Myocyte (in vitro differentiated cells): ENCODE measurements at regions not wholly inside any gene's neighbourhood (a gene's known extent, or its start where the extent isn't known, plus 50 kb on each side); places are given as distances from the start of the nearest gene placed in this dataset.

Experiments
- DNase-seq: peaks from one replicate; pipeline ENCODE4 v3.0.0-alpha.2; 2012; ENCODE audit warnings: low read depth

GRCh38 chr16:8375232-8375587 lies 215.1 kb downstream of the TMEM114 start:
- DNase-seq, result no peak

DNA sequence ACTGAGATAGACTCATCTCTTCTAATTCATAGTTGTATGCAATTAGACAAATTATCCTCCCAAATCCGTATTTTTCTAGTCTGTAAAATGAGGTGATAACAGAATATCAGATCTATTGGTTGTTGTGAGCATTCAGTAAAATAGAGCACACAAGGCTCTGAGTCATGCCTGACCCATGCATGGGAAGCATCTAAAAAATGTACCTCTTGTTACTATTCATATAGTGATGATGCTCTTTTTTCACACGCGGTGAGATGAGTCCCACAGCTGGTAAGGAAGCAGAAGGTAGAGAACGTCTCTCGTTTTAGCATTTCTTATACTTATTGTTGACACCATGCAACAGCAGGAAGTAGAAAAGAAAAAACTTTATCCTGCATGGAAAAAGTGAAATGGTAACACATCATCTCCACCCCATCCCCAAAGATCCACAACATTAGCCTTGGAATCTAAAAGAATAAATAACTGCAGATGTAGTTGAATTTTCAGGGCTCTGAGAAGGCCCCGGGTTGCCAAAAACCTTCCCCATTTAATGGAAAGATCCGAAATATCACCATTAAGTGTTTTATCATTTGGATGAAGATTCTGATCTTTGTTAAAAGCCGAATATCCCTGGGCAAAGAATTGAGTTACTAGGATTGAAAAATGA lies 215.6 kb downstream of the TMEM114 start:
- no peak for DNase-seq

DNA sequence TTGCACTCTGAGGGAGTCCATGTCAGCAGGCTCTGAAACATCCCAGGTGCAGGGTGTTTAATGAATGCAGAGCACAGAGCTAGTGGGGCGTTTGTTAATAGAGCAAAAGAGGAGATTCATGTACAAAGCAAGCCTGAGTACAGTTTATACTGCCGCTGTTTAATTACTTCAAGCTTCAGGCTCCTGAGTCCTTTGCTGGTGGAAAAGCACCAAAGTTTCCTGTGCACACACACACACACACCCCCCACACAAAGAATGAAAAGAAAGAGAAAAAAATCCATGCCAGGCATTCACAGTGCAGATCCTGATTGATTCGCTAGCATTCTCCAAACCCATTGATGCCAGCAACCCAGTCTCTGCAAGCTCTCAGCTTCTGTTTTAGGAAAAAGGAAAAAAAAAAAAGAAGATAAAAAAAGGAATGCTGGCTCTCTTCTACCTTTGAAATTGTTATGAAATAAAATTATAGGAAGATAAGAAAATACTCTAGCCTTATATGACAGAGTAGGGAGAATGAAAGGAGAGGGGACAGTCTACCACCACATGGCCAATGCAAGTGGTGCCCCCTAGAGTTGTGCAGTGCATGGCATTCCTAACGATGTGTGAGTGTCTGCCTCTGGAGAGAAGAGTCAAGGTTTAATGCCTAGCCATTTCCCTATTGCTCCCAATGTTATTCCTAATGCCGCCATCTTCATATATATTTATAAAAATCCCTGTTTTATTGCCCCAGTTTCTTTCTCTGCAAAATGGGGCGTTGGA lies 216.5 kb downstream of the TMEM114 start:
- DNase-seq, result no peak

DNA sequence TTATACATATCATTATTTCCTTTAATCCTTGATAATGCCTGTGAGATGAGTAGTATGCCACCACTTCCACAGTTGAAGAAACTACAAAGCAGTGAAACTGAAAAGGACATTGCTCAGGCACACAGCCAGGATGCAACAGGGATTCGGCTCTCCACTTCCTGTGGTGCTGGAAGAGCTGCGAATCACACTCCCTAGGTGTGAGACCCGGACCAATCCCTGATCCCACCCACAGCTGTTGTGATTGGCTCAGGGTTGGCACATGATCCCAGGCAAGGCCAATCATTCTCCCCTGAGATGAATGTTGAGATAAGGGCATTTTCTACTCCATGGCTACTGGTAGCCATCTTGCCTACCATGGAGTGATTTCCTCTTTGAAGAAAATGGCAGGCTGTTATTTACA lies 218.2 kb downstream of the TMEM114 start:
- DNase-seq, result no peak

- no peak for DNase-seq
Measured at GRCh38 chr16:8370374-8371270, 219.7 kb downstream of the TMEM114 start.

DNA sequence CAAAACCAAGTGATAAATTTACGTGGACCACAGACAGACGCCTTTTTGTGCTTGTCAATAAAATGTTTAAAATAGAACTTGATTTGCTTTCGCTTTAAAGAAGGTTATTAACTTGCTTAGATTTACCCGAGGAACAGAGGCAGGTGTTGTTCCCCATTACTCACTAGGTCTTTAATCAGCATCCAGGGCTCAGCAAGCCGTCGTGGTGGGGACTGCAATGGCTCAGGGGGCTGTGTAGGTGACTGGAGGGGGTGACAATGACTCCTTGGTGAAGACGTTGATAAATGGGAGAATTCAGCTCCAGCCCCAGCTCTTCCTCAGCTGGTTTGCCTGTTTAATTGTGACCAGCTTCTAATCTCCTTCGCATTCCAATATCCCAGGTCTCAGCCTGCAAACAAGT lies 231.4 kb downstream of the TMEM114 start:
- no peak for DNase-seq

DNA sequence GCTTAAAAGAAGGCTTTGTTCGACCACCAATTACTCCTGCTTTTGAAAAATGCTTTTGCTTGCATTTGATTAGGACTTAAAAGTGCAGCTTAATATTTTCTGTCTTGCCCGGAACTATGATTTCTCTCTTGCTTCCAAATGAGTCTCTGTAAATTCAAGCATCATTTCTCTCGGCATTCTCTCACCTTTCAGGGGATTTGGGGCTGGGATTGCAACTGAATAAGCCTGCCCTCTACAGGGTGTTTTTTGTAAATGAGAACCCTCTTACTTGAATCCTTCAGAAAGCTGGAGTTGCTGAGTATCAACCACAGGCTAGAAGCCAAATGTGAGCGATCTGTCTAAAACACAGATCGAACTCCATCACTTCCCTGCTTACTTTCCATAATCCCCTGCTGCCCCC lies 234.6 kb downstream of the TMEM114 start:
- DNase-seq, result no peak

- DNase-seq, result peak; percentile 1
Measured at GRCh38 chr16:8346294-8346693, 244.0 kb downstream of the TMEM114 start.

DNA sequence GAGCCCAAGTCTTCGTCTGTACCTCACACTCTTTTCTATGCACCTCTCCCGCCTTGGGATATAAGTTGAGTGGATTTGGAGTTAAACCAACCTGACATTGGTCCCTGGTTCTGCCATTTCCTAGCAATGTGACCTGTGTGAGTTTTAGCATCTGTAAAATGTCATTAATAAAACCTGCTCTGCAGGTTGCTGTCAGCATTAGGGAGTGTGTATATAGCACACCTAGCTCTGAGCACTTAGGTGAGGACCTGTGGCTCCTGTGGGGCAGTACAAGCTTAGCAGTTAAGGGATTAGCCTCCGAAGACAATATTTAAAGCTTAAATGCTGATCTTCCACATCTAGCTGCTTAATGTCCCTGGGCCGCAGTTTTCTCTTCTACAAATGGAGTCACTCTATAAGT lies 248.0 kb downstream of the TMEM114 start:
- DNase-seq, result no peak

GRCh38 chr16:8330761-8331160 lies 259.6 kb downstream of the TMEM114 start:
- no peak for DNase-seq

DNA sequence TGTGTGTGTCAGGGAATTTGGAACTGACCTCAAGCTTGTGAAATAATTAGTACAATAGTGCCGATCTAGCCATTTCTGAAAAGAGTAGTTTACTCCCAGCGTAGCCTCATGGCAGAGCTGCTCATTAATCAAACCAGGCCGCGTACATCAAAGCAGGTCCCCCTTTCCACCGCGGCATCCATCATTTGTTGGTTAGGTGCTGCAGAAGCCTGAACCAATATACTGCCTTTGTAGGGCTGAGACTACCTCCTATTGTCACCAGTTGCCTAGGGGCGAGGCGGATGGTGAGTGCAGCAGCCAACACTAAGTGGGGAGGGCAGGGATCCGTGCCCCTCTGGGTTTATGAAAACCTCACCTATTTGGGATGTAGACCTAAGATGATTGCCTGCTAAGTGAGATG lies 264.1 kb downstream of the TMEM114 start:
- no peak for DNase-seq

DNA sequence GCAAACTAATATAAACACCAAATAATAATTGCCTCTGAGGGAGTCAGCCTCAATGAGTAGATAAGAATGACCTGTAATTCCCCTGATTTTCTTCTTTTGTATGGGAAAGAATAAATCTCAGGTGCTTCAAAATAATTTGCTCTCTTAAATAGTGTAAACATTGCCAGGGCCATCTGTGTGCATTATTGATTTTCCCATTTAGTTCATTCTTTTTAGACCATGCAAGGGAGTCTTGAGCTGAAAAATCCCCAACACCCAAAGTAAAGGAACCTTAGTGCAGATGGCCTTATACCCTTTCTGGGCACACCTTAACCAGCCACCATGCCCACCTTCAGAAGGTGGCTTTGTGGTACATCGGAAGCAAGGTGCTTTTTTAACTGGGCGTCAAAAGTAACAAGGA lies 267.2 kb downstream of the TMEM114 start:
- no peak for DNase-seq

GRCh38 chr16:8320131-8320530 lies 270.2 kb downstream of the TMEM114 start:
- DNase-seq, result no peak

- DNase-seq, result no peak
Measured at GRCh38 chr16:8310816-8311215, 279.5 kb downstream of the TMEM114 start.

DNA sequence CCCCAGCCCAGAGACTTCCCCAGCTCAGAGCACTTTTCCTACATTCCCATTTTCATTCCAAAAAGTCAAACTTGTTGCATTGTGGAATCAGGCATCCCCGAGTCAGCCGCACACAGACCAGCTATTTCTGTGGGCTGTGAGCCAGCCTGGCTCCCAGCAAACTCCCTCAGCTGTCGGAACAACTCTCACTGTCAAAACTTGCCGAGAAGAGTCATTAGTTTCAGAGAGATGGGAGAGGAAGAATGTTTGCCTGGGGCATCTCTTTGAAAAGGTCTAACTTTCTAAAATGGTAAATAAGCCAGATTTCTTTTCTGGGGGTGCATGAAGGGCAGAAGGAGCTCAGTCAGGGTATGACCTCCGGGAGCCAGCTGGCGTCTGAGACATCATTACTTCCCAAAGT lies 280.0 kb downstream of the TMEM114 start:
- DNase-seq, result peak; percentile 1

DNA sequence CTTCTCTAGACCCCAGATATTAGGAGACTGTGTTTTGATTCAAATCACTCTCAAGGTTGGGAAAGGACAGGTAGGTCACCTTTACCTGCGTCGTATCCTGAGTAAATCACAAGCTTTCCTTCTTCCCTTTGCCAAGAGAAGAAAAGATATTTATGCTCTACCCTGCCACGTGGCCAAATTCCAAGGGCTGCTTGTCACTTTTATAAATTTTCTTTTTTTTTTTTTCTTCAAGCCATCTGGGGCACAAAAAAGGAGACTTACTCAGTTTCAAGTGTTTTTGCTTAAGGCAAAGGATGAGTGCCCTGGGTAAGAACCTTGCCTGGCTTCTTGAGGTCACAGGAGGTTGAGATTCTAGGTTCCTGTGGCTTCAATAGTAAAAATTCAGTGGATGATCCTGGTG lies 285.1 kb downstream of the TMEM114 start:
- no peak for DNase-seq

DNA sequence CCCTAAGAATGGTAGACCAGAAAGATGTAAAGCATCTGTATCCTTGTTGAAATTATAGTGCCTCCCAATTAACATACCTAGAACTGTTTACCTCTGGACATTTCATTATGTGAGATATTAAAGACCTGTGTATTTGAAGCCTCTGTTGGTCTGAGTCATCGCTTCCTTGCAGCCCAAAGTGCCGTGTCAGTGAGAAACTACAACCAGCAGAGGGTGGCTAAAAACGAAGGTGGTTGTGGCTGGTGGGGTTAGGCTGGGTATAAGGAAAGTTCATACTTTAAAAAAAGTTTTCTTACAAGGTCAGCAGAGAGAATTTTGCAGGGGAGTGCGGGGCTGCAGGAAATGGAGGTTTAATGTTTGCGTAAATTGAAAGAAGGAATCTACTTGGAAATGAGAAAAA lies 290.7 kb downstream of the TMEM114 start:
- DNase-seq, result no peak

GRCh38 chr16:8295513-8296237 lies 294.6 kb downstream of the TMEM114 start:
- no peak for DNase-seq

DNA sequence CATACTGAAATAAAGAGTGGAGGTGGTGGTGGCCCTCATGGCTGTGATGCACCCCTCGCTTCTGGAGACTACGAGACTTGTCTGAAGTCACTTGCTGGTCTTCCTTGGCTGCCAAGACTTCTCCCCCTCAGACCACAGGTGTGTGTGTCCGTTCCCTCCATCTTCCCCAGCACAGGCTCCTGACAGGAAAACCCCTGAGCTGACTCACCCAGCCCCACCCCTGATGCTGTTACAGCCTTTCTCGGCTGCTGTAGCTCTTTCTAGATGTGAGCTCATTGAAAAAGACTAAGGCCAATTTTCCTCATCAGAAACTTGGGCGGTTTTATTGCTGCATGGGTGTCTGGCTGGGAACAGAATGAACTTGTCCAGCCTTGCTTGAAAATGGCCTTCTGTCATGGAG lies 296.9 kb downstream of the TMEM114 start:
- DNase-seq, result no peak

- no peak for DNase-seq
Measured at GRCh38 chr16:8292271-8292670, 298.0 kb downstream of the TMEM114 start.

GRCh38 chr16:8286348-8286747 lies 304.0 kb downstream of the TMEM114 start:
- no peak for DNase-seq

- DNase-seq, result no peak
Measured at GRCh38 chr16:8283195-8283594, 307.1 kb downstream of the TMEM114 start.
